Calu3 (cell line): ENCODE measurements at regions not wholly inside any gene's neighbourhood (a gene's known extent, or its start where the extent isn't known, plus 50 kb on each side); places are given as distances from the start of the nearest gene placed in this dataset.

Experiments
- BruUV-seq: library from RNA; stranded (reverse); fragments of 400-500 nt; replicated peaks from 2 replicates; lab custom pipeline; 2021; lab: Mats Ljungman, UMichigan
- CTCF ChIA-PET: fragments of 300-600 bp; sonication (Branson Sonifier 250); formaldehyde crosslinking; loops from one replicate; lab custom pipeline; 2022; ENCODE audit warnings: antibody characterized with exemption; lab: Charles Lee
- DNase-seq: peaks from one replicate; pipeline ENCODE4 v3.0.0; 2022
- H3K27ac Mint-ChIP-seq: one replicate; pipeline ENCODE4 v1.8.0; 2022; ENCODE audit warnings: mixed read lengths; ENCODE audit not compliant: unreplicated experiment
- H3K27me3 Mint-ChIP-seq: one replicate; pipeline ENCODE4 v1.8.0; 2022; ENCODE audit warnings: mixed read lengths; ENCODE audit not compliant: unreplicated experiment
- H3K36me3 Mint-ChIP-seq: one replicate; pipeline ENCODE4 v1.8.0; 2022; ENCODE audit warnings: mild to moderate bottlenecking, moderate library complexity, mixed read lengths; ENCODE audit not compliant: insufficient read depth, unreplicated experiment
- H3K4me1 Mint-ChIP-seq: one replicate; pipeline ENCODE4 v1.8.0; 2022; ENCODE audit warnings: mild to moderate bottlenecking, low read depth, mixed read lengths; ENCODE audit not compliant: unreplicated experiment
- H3K4me3 Mint-ChIP-seq: one replicate; pipeline ENCODE4 v1.8.0; 2022; ENCODE audit warnings: mild to moderate bottlenecking, low read depth, moderate library complexity, mixed read lengths; ENCODE audit not compliant: unreplicated experiment
- H3K9me3 Mint-ChIP-seq: one replicate; pipeline ENCODE4 v1.8.0; 2022; ENCODE audit warnings: low read depth, mixed read lengths; ENCODE audit not compliant: unreplicated experiment
- CTCF ChIP-seq: fragments of 200-600 bp; IDR thresholded peaks from one replicate; pipeline ENCODE4 v1.8.0; 2022; ENCODE audit warnings: antibody characterized with exemption; ENCODE audit not compliant: unreplicated experiment
- intact Hi-C: fragments of 100-400 bp; cut with micrococcal nuclease; formaldehyde crosslinking; loops from one replicate; pipeline ENCODE4 v1.10.0; 2022; ENCODE audit not compliant: unreplicated experiment

- no peaks in the 10 kb centered on the region for H3K27me3 Mint-ChIP-seq
- no peak for TF ChIP-seq CTCF
- H3K4me3 Mint-ChIP-seq: no peak overlapping the region
- H3K36me3 Mint-ChIP-seq: no peaks in the 10 kb centered on the region
- intact Hi-C loops: no loop called here
- no peak for DNase-seq
- no peaks in the 10 kb centered on the region for H3K4me1 Mint-ChIP-seq
- H3K9me3 Mint-ChIP-seq: no peaks in the 10 kb centered on the region
- BruUV-seq: no TSS peak
- no peak overlapping the region for H3K27ac Mint-ChIP-seq
- CTCF ChIA-PET: no interaction called here
Observed at GRCh38 chr3:15967577-15967976, 169.8 kb upstream of the ANKRD28 start.

- CTCF ChIA-PET: no interaction called here
- Mint-ChIP-seq H3K27me3 (no peaks in the 10 kb centered on the region), H3K4me3 (no peak overlapping the region), H3K36me3 (no peaks in the 10 kb centered on the region), H3K27ac (no peak overlapping the region), H3K4me1 (no peaks in the 10 kb centered on the region), H3K9me3 (peaks cover 3% of the 10 kb centered on the region)
- intact Hi-C loops: no loop called here
- TF ChIP-seq CTCF: no peak
- BruUV-seq: no TSS peak
- DNase-seq: no peak
Observed at GRCh38 chr3:15969874-15970640, 172.3 kb upstream of the ANKRD28 start.

- no peaks in the 10 kb centered on the region for H3K4me1 Mint-ChIP-seq
- no TSS peak for BruUV-seq
- intact Hi-C loops: no loop called here
- peaks cover 3% of the 10 kb centered on the region for H3K9me3 Mint-ChIP-seq
- no peak for DNase-seq
- H3K36me3 Mint-ChIP-seq: no peaks in the 10 kb centered on the region
- H3K27ac Mint-ChIP-seq: no peak overlapping the region
- CTCF ChIA-PET: no interaction called here
- H3K27me3 Mint-ChIP-seq: no peaks in the 10 kb centered on the region
- TF ChIP-seq CTCF: no peak
- no peak overlapping the region for H3K4me3 Mint-ChIP-seq
Observed at GRCh38 chr3:15973414-15973813, 175.6 kb upstream of the ANKRD28 start.

- TF ChIP-seq CTCF: no peak
- Mint-ChIP-seq H3K9me3 (peaks cover 3% of the 10 kb centered on the region), H3K4me1 (no peaks in the 10 kb centered on the region), H3K27ac (no peak overlapping the region), H3K4me3 (no peak overlapping the region), H3K36me3 (no peaks in the 10 kb centered on the region), H3K27me3 (no peaks in the 10 kb centered on the region)
- intact Hi-C loops: no loop called here
- CTCF ChIA-PET: interaction anchor here (0.6 kb wide), 1 partner anchor 734 kb away, joined by 4 read pairs; no protein-coding TSS in a partner anchor
- BruUV-seq: no TSS peak
- no peak for DNase-seq
Observed at GRCh38 chr3:15973940-15974339, 176.2 kb upstream of the ANKRD28 start.
